ENCODE measurements at regions not wholly inside any gene's neighbourhood (a gene's known extent, or its start where the extent isn't known, plus 50 kb on each side); places are given as distances from the start of the nearest gene placed in this dataset.

- WGBS, 5 donors: 93 to 100% (median 97%) methylated on average over 4 to 26 of the region's 26 CpGs
- no peak for TF ChIP-seq POLR2AphosphoS5 (IDR thresholded peaks at IDR 0.05)
- TF ChIP-seq POLR2A (IDR thresholded peaks at IDR 0.05): no peak
- no peak for TF ChIP-seq CTCF (IDR thresholded peaks at IDR 0.05 in 8 of 11, conservative IDR thresholded peaks at IDR 0.05 in 3 of 11)
- no peaks in the 10 kb centered on the region for H3K4me1 ChIP-seq
- no peaks in the 10 kb centered on the region for H3K36me3 ChIP-seq
- no peaks in the 10 kb centered on the region for H3K27me3 ChIP-seq (replicated peaks in 1 of 7)
- H3K9me3 ChIP-seq: peaks cover 0 to 11% (median 0%) of the 10 kb centered on the region in 8 donors
- H3K4me3 ChIP-seq: no peak overlapping the region
- intact Hi-C loops (cut with DNase I; ENCODE audit: low total_unique reads): no loop called here
- H3K27ac ChIP-seq: no peak overlapping the region
- DNase-seq: peak; percentile 73
Measured at GRCh38 chr6:94362061-94362864, 942.9 kb upstream of the EPHA7 start.

- Histone ChIP-seq H3K4me1 (no peaks in the 10 kb centered on the region), H3K36me3 (no peaks in the 10 kb centered on the region), H3K27ac (no peak overlapping the region), H3K4me3 (no peak overlapping the region), H3K27me3 (replicated peaks in 1 of 7) (no peaks in the 10 kb centered on the region), H3K9me3 (peaks cover 0 to 11% (median 0%) of the 10 kb centered on the region in 8 donors)
- intact Hi-C loops (cut with DNase I; ENCODE audit: low total_unique reads): no loop called here
- peak; percentile 60 for DNase-seq
- WGBS, 5 donors: 83 to 92% (median 88%) methylated on average over 4 to 10 of the region's 10 CpGs
- TF ChIP-seq CTCF (IDR thresholded peaks at IDR 0.05 in 8 of 11, conservative IDR thresholded peaks at IDR 0.05 in 3 of 11) (no peak), POLR2A (IDR thresholded peaks at IDR 0.05) (no peak), POLR2AphosphoS5 (IDR thresholded peaks at IDR 0.05) (no peak)
Measured at GRCh38 chr6:94361304-94362060, 942.1 kb upstream of the EPHA7 start.

GRCh38 chr6:94357381-94357980 is 938.1 kb upstream of the EPHA7 start:
- no peaks in the 10 kb centered on the region for H3K4me1 ChIP-seq
- 66 to 72% (median 68%) methylated on average over 4 of the region's 4 CpGs for WGBS, 5 donors
- no peak overlapping the region for H3K4me3 ChIP-seq
- no peaks in the 10 kb centered on the region for H3K36me3 ChIP-seq
- no peak for TF ChIP-seq CTCF (IDR thresholded peaks at IDR 0.05 in 8 of 11, conservative IDR thresholded peaks at IDR 0.05 in 3 of 11)
- no peak for TF ChIP-seq POLR2AphosphoS5 (IDR thresholded peaks at IDR 0.05)
- no peak for TF ChIP-seq POLR2A (IDR thresholded peaks at IDR 0.05)
- intact Hi-C loops (cut with DNase I; ENCODE audit: low total_unique reads): no loop called here
- no peak overlapping the region for H3K27ac ChIP-seq
- DNase-seq: no peak
- H3K9me3 ChIP-seq: peaks cover 0 to 9% (median 0%) of the 10 kb centered on the region in 8 donors
- no peaks in the 10 kb centered on the region for H3K27me3 ChIP-seq (replicated peaks in 1 of 7)

- no peak for TF ChIP-seq CTCF (IDR thresholded peaks at IDR 0.05 in 8 of 11, conservative IDR thresholded peaks at IDR 0.05 in 3 of 11)
- no peak for TF ChIP-seq POLR2AphosphoS5 (IDR thresholded peaks at IDR 0.05)
- no peak for TF ChIP-seq POLR2A (IDR thresholded peaks at IDR 0.05)
- no peaks in the 10 kb centered on the region for H3K4me1 ChIP-seq
- H3K36me3 ChIP-seq: no peaks in the 10 kb centered on the region
- H3K9me3 ChIP-seq: no peaks in the 10 kb centered on the region
- H3K27me3 ChIP-seq (replicated peaks in 1 of 7): no peaks in the 10 kb centered on the region
- WGBS, 5 donors: 66 to 84% (median 73%) methylated on average over 8 of the region's 8 CpGs
- intact Hi-C loops (cut with DNase I; ENCODE audit: low total_unique reads): no loop called here
- no peak overlapping the region for H3K4me3 ChIP-seq
- H3K27ac ChIP-seq: no peak overlapping the region
- DNase-seq: no peak
Measured at GRCh38 chr6:94350833-94351232, 931.5 kb upstream of the EPHA7 start.
